ENCODE measurements at regions not wholly inside any gene's neighbourhood (a gene's known extent, or its start where the extent isn't known, plus 50 kb on each side); places are given as distances from the start of the nearest gene placed in this dataset.

- Histone ChIP-seq H2BK5ac (ENCODE audit: low read depth, low read length, poor library complexity) (no peak overlapping the region), H3K18ac (ENCODE audit: low read length) (no peak overlapping the region), H3K4me1 (ENCODE audit: control insufficient read depth in 1 of 2, insufficient read depth in 2 of 2, low read length in 2 of 2) (no peaks in the 10 kb centered on the region), H2BK120ac (ENCODE audit: insufficient read depth, low read length, poor library complexity) (no peak overlapping the region), H3K4ac (ENCODE audit: low read depth, low read length) (no peak overlapping the region), H3K27ac (ENCODE audit: low read depth, low read length) (no peak overlapping the region), H3K79me1 (ENCODE audit: low read length) (no peaks in the 10 kb centered on the region), H3K36me3 (ENCODE audit: control insufficient read depth in 1 of 2, insufficient read depth in 2 of 2, low read length in 2 of 2) (no peaks in the 10 kb centered on the region), H3K23ac (ENCODE audit: low read length) (no peak overlapping the region), H2BK12ac (ENCODE audit: low read length) (no peak overlapping the region), H3K9ac (ENCODE audit: low read length) (no peak overlapping the region), H2AFZ (ENCODE audit: insufficient read depth, low read length, poor library complexity) (no peak overlapping the region), H2AK5ac (ENCODE audit: low read length) (no peak overlapping the region), H4K91ac (ENCODE audit: low read depth, low read length) (no peak overlapping the region), H4K12ac (ENCODE audit: low read depth, low read length) (no peak overlapping the region), H3K4me2 (ENCODE audit: low read length) (no peak overlapping the region), H3K4me3 (ENCODE audit: low read depth, low read length) (no peak overlapping the region), H4K8ac (ENCODE audit: low read depth, low read length) (no peak overlapping the region), H3K79me2 (ENCODE audit: control insufficient read depth, insufficient read depth, low read length, poor library complexity) (no peaks in the 10 kb centered on the region), H3K27me3 (ENCODE audit: insufficient read depth, low read length) (no peaks in the 10 kb centered on the region), H3K9me3 (ENCODE audit: insufficient read depth, low read depth, low read length) (peaks cover 3% of the 10 kb centered on the region), H3K14ac (ENCODE audit: low read length) (no peak overlapping the region)
- DNase-seq = no peak
- no CpG with 5 or more reads among the region's 8 CpGs for WGBS (ENCODE audit: extremely low coverage, insufficient coverage, insufficient read length)
Measured at GRCh38 chr19:32231020-32231419, 114.4 kb upstream of the ZNF507 start.

DNA sequence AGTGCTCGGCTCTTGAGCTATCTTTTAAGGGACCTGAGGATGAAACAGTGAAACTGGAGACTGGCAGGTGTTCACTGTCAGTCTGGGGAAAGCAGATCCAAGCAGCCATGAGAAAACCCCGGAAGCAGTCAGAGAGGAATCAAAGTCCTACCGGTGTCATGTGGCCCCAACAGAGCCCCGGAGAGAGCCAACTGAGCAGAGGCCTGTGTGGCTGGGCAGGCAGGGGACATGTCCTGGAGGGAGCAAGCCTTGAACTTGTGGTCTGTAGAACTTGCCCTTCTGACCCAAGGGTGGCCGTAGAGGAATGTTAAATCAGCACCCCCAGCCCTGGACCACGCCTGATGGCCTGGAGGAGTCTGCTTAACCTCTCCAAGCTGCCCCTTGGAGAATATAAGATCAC lies 113.7 kb upstream of the ZNF507 start:
- H3K4me2 ChIP-seq (ENCODE audit: low read length) = no peak overlapping the region
- no peak overlapping the region for H2BK12ac ChIP-seq (ENCODE audit: low read length)
- H3K36me3 ChIP-seq (ENCODE audit: control insufficient read depth in 1 of 2, insufficient read depth in 2 of 2, low read length in 2 of 2) = no peaks in the 10 kb centered on the region
- H3K27ac ChIP-seq (ENCODE audit: low read depth, low read length) = no peak overlapping the region
- no peak overlapping the region for H2BK5ac ChIP-seq (ENCODE audit: low read depth, low read length, poor library complexity)
- no CpG with 5 or more reads among the region's 6 CpGs for WGBS (ENCODE audit: extremely low coverage, insufficient coverage, insufficient read length)
- no peak overlapping the region for H3K4ac ChIP-seq (ENCODE audit: low read depth, low read length)
- no peak overlapping the region for H3K4me3 ChIP-seq (ENCODE audit: low read depth, low read length)
- no peaks in the 10 kb centered on the region for H3K79me1 ChIP-seq (ENCODE audit: low read length)
- H2AFZ ChIP-seq (ENCODE audit: insufficient read depth, low read length, poor library complexity) = no peak overlapping the region
- no peak overlapping the region for H4K8ac ChIP-seq (ENCODE audit: low read depth, low read length)
- no peaks in the 10 kb centered on the region for H3K79me2 ChIP-seq (ENCODE audit: control insufficient read depth, insufficient read depth, low read length, poor library complexity)
- no peak overlapping the region for H4K91ac ChIP-seq (ENCODE audit: low read depth, low read length)
- no peak overlapping the region for H3K23ac ChIP-seq (ENCODE audit: low read length)
- no peak overlapping the region for H2AK5ac ChIP-seq (ENCODE audit: low read length)
- H3K14ac ChIP-seq (ENCODE audit: low read length) = no peak overlapping the region
- peaks cover 3% of the 10 kb centered on the region for H3K9me3 ChIP-seq (ENCODE audit: insufficient read depth, low read depth, low read length)
- no peaks in the 10 kb centered on the region for H3K4me1 ChIP-seq (ENCODE audit: control insufficient read depth in 1 of 2, insufficient read depth in 2 of 2, low read length in 2 of 2)
- no peak overlapping the region for H2BK120ac ChIP-seq (ENCODE audit: insufficient read depth, low read length, poor library complexity)
- no peak overlapping the region for H3K9ac ChIP-seq (ENCODE audit: low read length)
- no peak overlapping the region for H4K12ac ChIP-seq (ENCODE audit: low read depth, low read length)
- DNase-seq = no peak
- no peak overlapping the region for H3K18ac ChIP-seq (ENCODE audit: low read length)
- no peaks in the 10 kb centered on the region for H3K27me3 ChIP-seq (ENCODE audit: insufficient read depth, low read length)

GRCh38 chr19:32232449-32232848 lies 113.0 kb upstream of the ZNF507 start:
- Histone ChIP-seq H2AK5ac (ENCODE audit: low read length) (no peak overlapping the region), H3K9ac (ENCODE audit: low read length) (no peak overlapping the region), H2AFZ (ENCODE audit: insufficient read depth, low read length, poor library complexity) (no peak overlapping the region), H3K27ac (ENCODE audit: low read depth, low read length) (no peak overlapping the region), H2BK120ac (ENCODE audit: insufficient read depth, low read length, poor library complexity) (no peak overlapping the region), H3K18ac (ENCODE audit: low read length) (no peak overlapping the region), H2BK12ac (ENCODE audit: low read length) (no peak overlapping the region), H4K91ac (ENCODE audit: low read depth, low read length) (no peak overlapping the region), H3K4me1 (ENCODE audit: control insufficient read depth in 1 of 2, insufficient read depth in 2 of 2, low read length in 2 of 2) (no peaks in the 10 kb centered on the region), H4K8ac (ENCODE audit: low read depth, low read length) (no peak overlapping the region), H3K4ac (ENCODE audit: low read depth, low read length) (no peak overlapping the region), H3K36me3 (ENCODE audit: control insufficient read depth in 1 of 2, insufficient read depth in 2 of 2, low read length in 2 of 2) (no peaks in the 10 kb centered on the region), H3K79me2 (ENCODE audit: control insufficient read depth, insufficient read depth, low read length, poor library complexity) (no peaks in the 10 kb centered on the region), H3K9me3 (ENCODE audit: insufficient read depth, low read depth, low read length) (peaks cover 3% of the 10 kb centered on the region), H4K12ac (ENCODE audit: low read depth, low read length) (no peak overlapping the region), H3K27me3 (ENCODE audit: insufficient read depth, low read length) (no peaks in the 10 kb centered on the region), H3K4me3 (ENCODE audit: low read depth, low read length) (no peak overlapping the region), H3K79me1 (ENCODE audit: low read length) (no peaks in the 10 kb centered on the region), H3K23ac (ENCODE audit: low read length) (no peak overlapping the region), H2BK5ac (ENCODE audit: low read depth, low read length, poor library complexity) (no peak overlapping the region), H3K4me2 (ENCODE audit: low read length) (no peak overlapping the region), H3K14ac (ENCODE audit: low read length) (no peak overlapping the region)
- WGBS (ENCODE audit: extremely low coverage, insufficient coverage, insufficient read length) = no CpG with 5 or more reads among the region's 8 CpGs
- no peak for DNase-seq

DNA sequence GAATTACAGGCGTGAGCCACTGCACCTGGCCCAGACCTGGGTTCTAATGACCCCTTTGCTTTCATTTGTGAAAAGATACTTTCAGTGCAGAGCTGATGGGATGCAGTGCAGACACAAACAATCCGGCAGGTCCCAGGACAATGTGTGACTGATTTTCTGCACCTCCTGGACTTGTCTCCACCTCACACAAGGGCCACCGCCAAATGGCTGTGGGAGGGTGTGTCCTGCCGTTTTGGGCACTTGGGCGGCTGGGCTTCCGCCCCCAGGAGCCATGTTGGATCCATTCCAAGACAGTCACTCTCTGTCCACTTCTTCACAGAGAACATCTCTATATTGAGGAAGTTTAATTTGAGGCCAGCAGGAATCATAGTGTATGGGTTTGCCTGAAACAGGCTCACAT lies 112.3 kb upstream of the ZNF507 start:
- no peak overlapping the region for H4K91ac ChIP-seq (ENCODE audit: low read depth, low read length)
- H3K9me3 ChIP-seq (ENCODE audit: insufficient read depth, low read depth, low read length) = peaks cover 3% of the 10 kb centered on the region
- no peaks in the 10 kb centered on the region for H3K36me3 ChIP-seq (ENCODE audit: control insufficient read depth in 1 of 2, insufficient read depth in 2 of 2, low read length in 2 of 2)
- no peaks in the 10 kb centered on the region for H3K4me1 ChIP-seq (ENCODE audit: control insufficient read depth in 1 of 2, insufficient read depth in 2 of 2, low read length in 2 of 2)
- DNase-seq = no peak
- H2BK5ac ChIP-seq (ENCODE audit: low read depth, low read length, poor library complexity) = no peak overlapping the region
- H3K27me3 ChIP-seq (ENCODE audit: insufficient read depth, low read length) = no peaks in the 10 kb centered on the region
- H2AFZ ChIP-seq (ENCODE audit: insufficient read depth, low read length, poor library complexity) = no peak overlapping the region
- H3K4me2 ChIP-seq (ENCODE audit: low read length) = no peak overlapping the region
- no CpG with 5 or more reads among the region's 6 CpGs for WGBS (ENCODE audit: extremely low coverage, insufficient coverage, insufficient read length)
- H3K4ac ChIP-seq (ENCODE audit: low read depth, low read length) = no peak overlapping the region
- no peaks in the 10 kb centered on the region for H3K79me2 ChIP-seq (ENCODE audit: control insufficient read depth, insufficient read depth, low read length, poor library complexity)
- no peak overlapping the region for H2AK5ac ChIP-seq (ENCODE audit: low read length)
- no peak overlapping the region for H3K18ac ChIP-seq (ENCODE audit: low read length)
- H4K12ac ChIP-seq (ENCODE audit: low read depth, low read length) = no peak overlapping the region
- no peak overlapping the region for H3K14ac ChIP-seq (ENCODE audit: low read length)
- H3K79me1 ChIP-seq (ENCODE audit: low read length) = no peaks in the 10 kb centered on the region
- no peak overlapping the region for H2BK120ac ChIP-seq (ENCODE audit: insufficient read depth, low read length, poor library complexity)
- H3K4me3 ChIP-seq (ENCODE audit: low read depth, low read length) = no peak overlapping the region
- H3K27ac ChIP-seq (ENCODE audit: low read depth, low read length) = no peak overlapping the region
- H3K9ac ChIP-seq (ENCODE audit: low read length) = no peak overlapping the region
- no peak overlapping the region for H4K8ac ChIP-seq (ENCODE audit: low read depth, low read length)
- no peak overlapping the region for H2BK12ac ChIP-seq (ENCODE audit: low read length)
- no peak overlapping the region for H3K23ac ChIP-seq (ENCODE audit: low read length)
